ENCODE measurements at regions not wholly inside any gene's neighbourhood (a gene's known extent, or its start where the extent isn't known, plus 50 kb on each side); places are given as distances from the start of the nearest gene placed in this dataset.
"Not testable (repeated sequence)": the region's sequence is repeated elsewhere in the genome, so short reads cannot be mapped to it uniquely, and the experiment has no call there.

GRCh38 chr6:43927532-43928210, 157.7 kb downstream of the VEGFA start:
- no peaks in the 10 kb centered on the region for H3K79me2 ChIP-seq (ENCODE audit: low read depth)
- peaks cover 45% of the 10 kb centered on the region for H3F3A ChIP-seq (ENCODE audit: insufficient read depth, low read depth)
- H3K9me3 ChIP-seq (ENCODE audit: insufficient read depth, low read depth) = no peaks in the 10 kb centered on the region
- peak overlapping the region; percentile 52 for H3K4me2 ChIP-seq
- H3K4me1 ChIP-seq (replicated peaks; ENCODE audit: insufficient read depth) = peaks cover 57% of the 10 kb centered on the region
- no peaks in the 10 kb centered on the region for H4K20me1 ChIP-seq (ENCODE audit: insufficient read depth)
- no peak for TF ChIP-seq EZH2 (IDR thresholded peaks at IDR 0.05; ENCODE audit: low read depth)
- TF ChIP-seq CTCF (conservative IDR thresholded peaks at IDR 0.05) = peak; percentile 56
- DNase-seq = peak; percentile 33 to 77
- no peak overlapping the region for H2AFZ ChIP-seq
- H3K9me2 ChIP-seq (ENCODE audit: insufficient read depth) = no peaks in the 10 kb centered on the region
- H3K27me3 ChIP-seq (ENCODE audit: insufficient read depth, low read depth) = no peaks in the 10 kb centered on the region
- H3K4me3 ChIP-seq = no peak overlapping the region
- H3K36me3 ChIP-seq (ENCODE audit: low read depth) = no peaks in the 10 kb centered on the region
- no TSS peak for BruUV-seq (replicated peaks)
- intact Hi-C loops (cut with micrococcal nuclease; ENCODE audit: unreplicated experiment) = loop anchor here (1.0 to 5.0 kb wide), 10 partner anchors 25 to 157 kb away; partner anchors contain the start of gene VEGFA
- peak overlapping the region; percentile 99 for H3K27ac ChIP-seq
- CTCF ChIA-PET = interaction anchor here (0.6 to 1.8 kb wide), 7 partner anchors 23 to 223 kb away, joined by 3 to 7 read pairs (median 4); no protein-coding TSS in a partner anchor
- POLR2A ChIA-PET (ENCODE audit: unreplicated experiment) = interaction anchor here (0.7 kb wide), 2 partner anchors 71 to 134 kb away, joined by 3 to 6 read pairs; no protein-coding TSS in a partner anchor

- ChIA-PET CTCF (interaction anchor here (0.6 to 1.8 kb wide), 8 partner anchors 24 to 222 kb away, joined by 3 to 7 read pairs (median 4); partner anchors contain the start of gene VEGFA), POLR2A (ENCODE audit: unreplicated experiment) (interaction anchor here (0.5 to 0.7 kb wide), 5 partner anchors 71 to 330 kb away, joined by 3 to 6 read pairs (median 4); no protein-coding TSS in a partner anchor)
- H3K27me3 ChIP-seq (ENCODE audit: insufficient read depth, low read depth) = no peaks in the 10 kb centered on the region
- peak overlapping the region; percentile 7; the same call in 1 of the 2 replicates for H3K4me3 ChIP-seq
- H3K27ac ChIP-seq = peak overlapping the region; percentile 99
- intact Hi-C loops (cut with micrococcal nuclease; ENCODE audit: unreplicated experiment) = loop anchor here (1.0 to 5.0 kb wide), 10 partner anchors 26 to 157 kb away; partner anchors contain the start of gene VEGFA
- peak; percentile 86 to 99 for DNase-seq
- H3K4me1 ChIP-seq (replicated peaks; ENCODE audit: insufficient read depth) = peaks cover 57% of the 10 kb centered on the region
- H3K9me2 ChIP-seq (ENCODE audit: insufficient read depth) = no peaks in the 10 kb centered on the region
- H2AFZ ChIP-seq = no peak overlapping the region
- TF ChIP-seq EZH2 (IDR thresholded peaks at IDR 0.05; ENCODE audit: low read depth) (no peak), CTCF (conservative IDR thresholded peaks at IDR 0.05) (no peak)
- no peaks in the 10 kb centered on the region for H3K36me3 ChIP-seq (ENCODE audit: low read depth)
- BruUV-seq (replicated peaks) = TSS peak; percentile 75
- no peaks in the 10 kb centered on the region for H3K9me3 ChIP-seq (ENCODE audit: insufficient read depth, low read depth)
- H3F3A ChIP-seq (ENCODE audit: insufficient read depth, low read depth) = peaks cover 45% of the 10 kb centered on the region
- no peaks in the 10 kb centered on the region for H4K20me1 ChIP-seq (ENCODE audit: insufficient read depth)
- no peaks in the 10 kb centered on the region for H3K79me2 ChIP-seq (ENCODE audit: low read depth)
- H3K4me2 ChIP-seq = peak overlapping the region; percentile 66
Measured at GRCh38 chr6:43926634-43927531, 156.9 kb downstream of the VEGFA start.

GRCh38 chr6:43925636-43926139, 155.7 kb downstream of the VEGFA start:
- DNase-seq; POLR2A ChIA-PET (ENCODE audit: unreplicated experiment); H3K4me3 ChIP-seq; H2AFZ ChIP-seq; H4K20me1 ChIP-seq (ENCODE audit: insufficient read depth); H3K36me3 ChIP-seq (ENCODE audit: low read depth); H3K9me3 ChIP-seq (ENCODE audit: insufficient read depth, low read depth); BruUV-seq (replicated peaks); H3K79me2 ChIP-seq (ENCODE audit: low read depth); CTCF ChIA-PET; H3K27me3 ChIP-seq (ENCODE audit: insufficient read depth, low read depth); H3K9me2 ChIP-seq (ENCODE audit: insufficient read depth): not testable (repeated sequence)
- Histone ChIP-seq H3K4me1 (replicated peaks; ENCODE audit: insufficient read depth) (peaks cover 57% of the 10 kb centered on the region), H3F3A (ENCODE audit: insufficient read depth, low read depth) (peaks cover 45% of the 10 kb centered on the region), H3K27ac (peak overlapping the region; percentile 99), H3K4me2 (peak overlapping the region; percentile 64)
- intact Hi-C loops (cut with micrococcal nuclease; ENCODE audit: unreplicated experiment) = loop anchor here (2.0 to 5.0 kb wide), 6 partner anchors 27 to 132 kb away; no protein-coding TSS in a partner anchor

Data from PC-9 (cell line).